ENCODE measurements at regions not wholly inside any gene's neighbourhood (a gene's known extent, or its start where the extent isn't known, plus 50 kb on each side); places are given as distances from the start of the nearest gene placed in this dataset.
A peak's percentile ranks its signal among the peaks of the same experiment; 100 is the strongest.
"Not testable (repeated sequence)": the region's sequence is repeated elsewhere in the genome, so short reads cannot be mapped to it uniquely, and the experiment has no call there.

- no peak for DNase-seq (ENCODE audit: low read depth)
Measured at GRCh38 chr6:152811785-152812184, 61.2 kb downstream of the VIP start.

GRCh38 chr6:152815230-152815872 is 64.8 kb downstream of the VIP start:
- DNase-seq (ENCODE audit: low read depth): no peak

GRCh38 chr6:152816055-152816454 is 65.5 kb downstream of the VIP start:
- no peak for DNase-seq (ENCODE audit: low read depth)

- DNase-seq (ENCODE audit: low read depth): no peak
Measured at GRCh38 chr6:152821525-152821924, 70.9 kb downstream of the VIP start.

GRCh38 chr6:152824666-152825065 is 74.1 kb downstream of the VIP start:
- DNase-seq (ENCODE audit: low read depth): no peak

- DNase-seq (ENCODE audit: low read depth): no peak
Measured at GRCh38 chr6:152828431-152828830, 77.8 kb downstream of the VIP start.

- DNase-seq (ENCODE audit: low read depth): not testable (repeated sequence)
Measured at GRCh38 chr6:152834366-152834765, 83.8 kb downstream of the VIP start.

GRCh38 chr6:152836523-152836922 is 85.9 kb downstream of the VIP start:
- no peak for DNase-seq (ENCODE audit: low read depth)

GRCh38 chr6:152845421-152845820 is 94.8 kb downstream of the VIP start:
- no peak for DNase-seq (ENCODE audit: low read depth)

DNA sequence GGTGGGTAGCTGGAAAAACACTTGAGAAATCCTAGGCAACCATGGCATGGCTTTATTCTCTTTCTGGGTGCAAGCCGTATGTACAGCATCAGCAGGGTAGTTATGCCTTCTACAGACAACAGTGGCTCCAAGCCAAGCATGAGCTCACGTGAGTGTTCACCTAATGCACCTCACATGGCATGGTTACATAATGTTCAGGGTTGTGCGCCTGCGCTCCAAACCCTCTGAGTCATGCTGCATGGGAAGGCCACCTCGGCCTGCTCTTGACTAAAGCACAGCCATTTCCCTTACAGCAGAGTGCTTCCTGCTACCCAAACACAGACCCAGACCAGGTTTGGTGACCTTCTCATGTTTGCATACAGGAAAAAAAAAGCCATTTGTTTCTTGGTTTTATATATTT is 96.2 kb downstream of the VIP start:
- no peak for DNase-seq (ENCODE audit: low read depth)

DNA sequence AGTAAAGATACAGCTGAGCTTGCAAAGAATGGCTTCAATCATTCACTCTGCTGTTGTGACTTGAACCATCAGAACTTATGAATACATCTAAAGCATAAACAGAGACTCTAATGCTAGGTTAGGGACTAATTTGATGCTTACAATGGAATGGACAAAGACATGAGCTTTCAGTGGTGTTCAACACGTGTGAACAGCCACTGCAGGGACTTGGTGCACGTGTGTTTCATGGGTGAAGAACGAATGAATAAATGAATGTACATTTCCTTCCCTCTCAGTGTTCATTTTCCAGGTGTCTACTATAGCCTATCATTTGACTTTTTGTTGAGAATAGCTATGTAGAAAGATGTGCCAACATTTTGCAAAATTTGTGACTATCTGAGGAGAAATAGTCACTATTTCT is 98.3 kb downstream of the VIP start:
- DNase-seq (ENCODE audit: low read depth): no peak

DNA sequence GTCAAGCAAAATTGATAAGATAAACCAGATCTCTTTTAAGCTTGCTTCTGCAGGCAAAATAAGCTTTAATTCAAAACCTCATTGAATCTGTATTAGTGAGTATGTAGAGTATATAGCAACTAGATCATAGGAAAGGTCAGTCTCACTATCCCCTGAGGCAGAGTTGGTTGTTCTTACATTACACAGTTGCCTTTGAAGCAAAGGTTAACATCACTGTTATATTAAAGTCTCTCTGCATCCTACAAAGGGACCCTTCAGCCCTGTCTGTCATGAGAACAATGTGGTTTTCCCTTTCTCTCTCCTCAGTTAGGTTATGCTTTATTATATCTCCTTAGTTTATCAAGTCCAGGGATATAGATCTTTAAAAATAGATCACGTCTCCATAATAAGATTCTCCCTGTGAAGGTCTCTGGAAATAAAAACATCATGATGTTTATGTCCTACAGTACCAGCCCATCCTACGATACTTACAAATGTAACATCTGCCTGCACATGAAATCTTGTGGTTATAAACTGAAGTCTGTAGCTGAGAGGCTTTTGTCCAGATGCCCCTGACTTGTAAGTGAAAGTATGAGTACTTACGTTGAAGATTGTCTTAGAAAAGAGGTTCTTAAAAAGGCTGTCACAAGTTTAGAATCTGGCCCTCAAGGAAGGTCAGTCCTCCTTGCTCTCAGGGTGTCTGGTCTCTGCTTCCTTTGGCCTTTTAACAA is 103.6 kb downstream of the VIP start:
- DNase-seq (ENCODE audit: low read depth): no peak

- no peak for DNase-seq (ENCODE audit: low read depth)
Measured at GRCh38 chr6:152858141-152858540, 107.5 kb downstream of the VIP start.

GRCh38 chr6:152859225-152859624 is 108.6 kb downstream of the VIP start:
- no peak for DNase-seq (ENCODE audit: low read depth)

DNA sequence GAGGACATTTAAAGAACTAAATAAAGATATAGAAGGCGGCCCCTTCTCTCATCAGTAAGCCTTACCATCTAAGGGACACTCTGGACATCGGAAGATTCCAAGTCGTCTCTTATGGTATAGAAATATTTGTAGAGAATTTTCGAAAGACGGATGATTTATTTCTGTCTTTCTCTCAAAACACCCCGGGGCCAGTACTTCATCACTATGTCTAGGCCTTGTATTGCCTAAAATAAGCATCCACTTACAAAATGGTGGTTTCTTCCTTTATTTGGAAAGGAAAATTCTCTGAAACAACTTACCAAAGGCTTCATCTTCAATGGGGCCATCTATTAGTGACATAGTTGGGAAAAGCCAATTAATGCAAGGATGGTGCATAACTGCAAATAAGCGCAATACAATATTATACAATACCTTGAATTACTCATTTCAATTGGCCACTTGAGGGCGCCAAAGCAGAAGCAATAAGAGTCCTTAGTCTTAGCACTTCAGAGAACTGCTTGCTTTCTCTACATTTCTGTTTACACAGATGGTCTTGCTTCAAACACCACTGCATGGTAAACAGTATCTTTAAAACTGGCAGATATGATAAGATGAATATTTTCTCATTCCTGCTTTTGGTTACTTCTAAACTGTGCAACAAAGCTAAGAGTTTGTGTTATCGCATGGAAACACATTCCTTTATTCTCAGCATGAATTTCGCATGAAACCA is 113.2 kb downstream of the VIP start:
- peak; percentile 61 for DNase-seq (ENCODE audit: low read depth)

DNA sequence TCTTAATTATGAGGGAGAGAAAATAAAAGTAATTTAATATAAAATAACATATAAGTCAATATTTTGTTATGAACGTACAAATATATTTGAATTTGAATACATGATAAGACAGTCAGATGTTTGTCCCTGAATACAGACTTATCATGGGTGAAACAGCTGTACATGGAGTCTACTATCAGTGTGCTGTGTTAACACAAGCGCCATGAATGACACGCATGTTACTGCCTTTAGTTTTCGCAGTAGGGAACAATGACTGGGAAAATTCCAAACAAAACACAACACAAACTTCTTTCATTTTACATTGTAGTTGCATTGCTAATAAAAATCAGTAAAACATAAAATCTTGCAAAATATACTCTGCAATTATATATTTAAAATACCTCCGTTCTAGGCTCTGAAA is 108.6 kb downstream of the FBXO5 start:
- no peak for DNase-seq (ENCODE audit: low read depth)

- no peak for DNase-seq (ENCODE audit: low read depth)
Measured at GRCh38 chr6:152874846-152875568, 107.8 kb downstream of the FBXO5 start.

DNA sequence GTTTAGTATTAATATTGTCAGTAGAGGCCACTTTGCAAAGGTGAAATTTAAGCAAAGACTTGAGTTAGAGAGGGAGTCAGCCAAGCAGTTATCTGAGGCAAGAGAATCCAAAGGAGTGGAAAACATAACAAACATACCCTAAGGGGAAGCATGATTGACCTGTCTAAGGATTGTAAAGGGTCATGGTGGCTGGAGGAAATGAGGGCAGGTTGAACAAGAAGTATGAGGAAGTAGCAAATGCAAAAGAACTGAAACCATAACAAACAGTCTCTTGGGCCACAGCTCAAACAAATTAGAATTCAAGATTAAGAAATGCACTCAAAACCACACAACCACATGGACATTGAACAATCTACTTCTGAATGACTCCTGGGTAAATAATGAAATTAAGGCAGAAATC is 103.2 kb downstream of the FBXO5 start:
- DNase-seq (ENCODE audit: low read depth): no peak

DNA sequence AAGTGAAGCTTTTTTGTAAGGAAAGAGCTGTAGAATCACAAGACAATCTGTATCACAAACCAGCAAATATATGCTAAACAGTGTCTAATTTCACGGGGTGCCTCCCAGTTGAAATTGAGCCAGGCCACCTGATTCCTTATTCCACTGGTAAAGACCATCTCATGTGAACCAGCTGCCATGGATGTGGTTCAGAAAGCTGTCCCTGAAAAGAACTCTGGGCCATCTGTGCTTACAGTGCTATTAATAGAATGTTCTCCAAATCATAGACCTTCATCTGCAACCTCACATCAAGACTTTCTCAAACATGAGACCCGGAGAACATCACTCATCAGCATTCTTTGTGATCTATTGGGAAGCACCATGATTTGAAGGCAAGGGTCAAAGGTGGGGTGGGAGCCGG is 89.7 kb downstream of the FBXO5 start:
- DNase-seq (ENCODE audit: low read depth): no peak

GRCh38 chr6:152896923-152897322 is 85.9 kb downstream of the FBXO5 start:
- DNase-seq (ENCODE audit: low read depth): no peak

GRCh38 chr6:152897807-152898399 is 84.9 kb downstream of the FBXO5 start:
- peak; percentile 28 for DNase-seq (ENCODE audit: low read depth)

DNA sequence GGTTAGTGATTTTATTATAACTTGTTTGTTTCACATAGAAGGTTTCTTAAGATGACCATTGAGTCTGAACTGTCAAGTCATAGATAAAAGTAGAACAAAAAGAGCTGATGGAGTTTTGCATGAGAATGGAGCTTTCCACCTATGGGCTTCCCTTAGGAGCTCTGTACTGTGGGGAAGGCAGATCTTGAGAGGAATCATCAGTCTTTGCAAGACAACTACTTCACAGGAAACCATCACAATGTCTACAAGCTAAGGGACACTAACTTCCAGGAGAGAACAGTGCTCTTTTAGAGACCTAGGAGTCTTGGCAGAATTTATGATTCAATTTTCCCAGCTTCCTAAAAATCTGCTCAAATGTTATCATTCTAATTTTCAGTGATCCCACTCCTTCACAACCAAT is 78.2 kb downstream of the FBXO5 start:
- no peak for DNase-seq (ENCODE audit: low read depth)
